ENCODE measurements at regions not wholly inside any gene's neighbourhood (a gene's known extent, or its start where the extent isn't known, plus 50 kb on each side); places are given as distances from the start of the nearest gene placed in this dataset.
A peak's percentile ranks its signal among the peaks of the same experiment; 100 is the strongest.
"Not testable (repeated sequence)": the region's sequence is repeated elsewhere in the genome, so short reads cannot be mapped to it uniquely, and the experiment has no call there.

GRCh38 chr6:156449128-156449527 lies 328.1 kb upstream of the ARID1B start:
- no peak for DNase-seq (ENCODE audit: low read depth)

GRCh38 chr6:156448579-156448978 lies 328.6 kb upstream of the ARID1B start:
- DNase-seq (ENCODE audit: low read depth): no peak

DNA sequence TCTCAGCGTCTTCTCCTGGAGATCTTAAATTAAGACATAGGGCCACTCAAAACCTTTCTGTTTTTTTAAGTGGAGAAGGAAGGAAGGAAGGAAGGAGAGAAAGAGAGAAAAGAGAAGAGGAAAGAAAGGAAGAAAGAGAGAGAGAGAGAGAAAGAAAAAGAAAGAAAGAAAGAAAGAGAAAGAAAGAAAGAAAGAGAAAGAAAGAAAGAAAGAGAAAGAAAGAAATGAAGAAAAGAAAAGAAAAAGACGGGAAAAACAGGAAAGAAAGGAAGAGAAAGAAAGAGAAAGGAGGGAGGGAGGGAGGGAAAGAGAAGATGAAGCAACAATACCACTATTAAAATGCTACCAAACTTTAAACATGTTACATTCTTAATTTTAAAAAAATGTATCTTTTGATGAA lies 336.5 kb upstream of the ARID1B start:
- no peak for DNase-seq (ENCODE audit: low read depth)

- DNase-seq (ENCODE audit: low read depth): no peak
Measured at GRCh38 chr6:156438350-156438923, 338.7 kb upstream of the ARID1B start.

- DNase-seq (ENCODE audit: low read depth): no peak
Measured at GRCh38 chr6:156437121-156437879, 339.9 kb upstream of the ARID1B start.

DNA sequence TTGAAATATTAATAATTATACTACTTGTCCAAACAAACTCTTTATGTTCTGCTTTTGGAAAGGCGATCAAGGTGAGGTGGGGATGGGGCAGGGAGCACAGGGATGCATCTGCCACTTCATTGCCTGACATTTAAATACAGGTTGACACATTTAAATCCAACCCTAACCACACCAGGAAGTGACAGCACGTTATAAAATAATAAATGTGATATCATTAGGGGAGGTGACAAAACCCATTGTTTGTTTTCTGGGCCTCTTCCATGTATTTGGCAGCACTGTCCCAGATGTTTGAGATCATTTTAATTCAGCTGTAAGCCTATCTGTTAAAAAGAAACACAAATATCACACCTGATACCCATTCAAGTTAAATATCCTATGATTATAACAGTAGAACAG lies 342.4 kb upstream of the ARID1B start:
- no peak for DNase-seq (ENCODE audit: low read depth)

- DNase-seq (ENCODE audit: low read depth): no peak
Measured at GRCh38 chr6:156434049-156434794, 343.0 kb upstream of the ARID1B start.

GRCh38 chr6:156432543-156432942 lies 344.6 kb upstream of the ARID1B start:
- no peak for DNase-seq (ENCODE audit: low read depth)

DNA sequence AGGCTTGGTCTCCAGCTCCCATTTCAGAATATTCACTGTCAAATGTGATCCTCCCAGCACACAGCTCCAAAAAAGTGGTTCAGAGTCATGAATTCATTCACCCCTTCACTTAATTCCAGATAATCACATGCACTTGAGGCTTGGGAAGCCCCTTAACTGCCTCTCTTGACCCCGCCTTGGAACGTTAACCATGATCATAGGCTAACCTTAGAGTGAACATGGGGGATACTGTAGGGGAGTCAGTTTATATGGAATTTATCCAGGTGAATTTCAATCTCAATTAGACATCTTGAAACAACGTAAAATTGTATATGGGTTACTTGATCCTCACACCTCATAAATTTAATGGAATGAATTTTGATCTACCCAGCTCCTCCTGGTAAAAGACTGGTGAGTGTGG lies 346.8 kb upstream of the ARID1B start:
- no peak for DNase-seq (ENCODE audit: low read depth)

DNA sequence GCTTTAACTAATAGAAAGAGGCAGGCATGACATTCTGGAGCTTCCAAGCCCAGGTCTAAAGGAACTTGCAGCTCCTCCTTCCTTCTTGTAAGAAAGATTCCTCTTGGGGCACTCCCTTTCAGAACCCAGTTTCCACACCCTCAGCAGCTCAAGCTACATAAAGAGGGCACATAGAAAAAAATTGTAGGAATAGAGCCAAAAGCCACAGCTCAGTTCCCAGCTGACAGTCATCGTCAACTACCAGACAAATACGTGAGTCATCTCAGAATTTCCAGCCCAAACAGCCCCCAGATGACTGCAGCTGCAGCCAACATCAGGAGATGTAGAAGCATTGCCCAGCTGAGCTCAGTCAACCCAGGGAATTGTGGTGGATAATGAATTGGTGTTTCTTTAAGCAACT lies 349.8 kb upstream of the ARID1B start:
- peak; percentile 22 for DNase-seq (ENCODE audit: low read depth)

GRCh38 chr6:156425359-156426020 lies 351.7 kb upstream of the ARID1B start:
- peak; percentile 8 for DNase-seq (ENCODE audit: low read depth)

GRCh38 chr6:156423829-156424228 lies 353.3 kb upstream of the ARID1B start:
- no peak for DNase-seq (ENCODE audit: low read depth)

DNA sequence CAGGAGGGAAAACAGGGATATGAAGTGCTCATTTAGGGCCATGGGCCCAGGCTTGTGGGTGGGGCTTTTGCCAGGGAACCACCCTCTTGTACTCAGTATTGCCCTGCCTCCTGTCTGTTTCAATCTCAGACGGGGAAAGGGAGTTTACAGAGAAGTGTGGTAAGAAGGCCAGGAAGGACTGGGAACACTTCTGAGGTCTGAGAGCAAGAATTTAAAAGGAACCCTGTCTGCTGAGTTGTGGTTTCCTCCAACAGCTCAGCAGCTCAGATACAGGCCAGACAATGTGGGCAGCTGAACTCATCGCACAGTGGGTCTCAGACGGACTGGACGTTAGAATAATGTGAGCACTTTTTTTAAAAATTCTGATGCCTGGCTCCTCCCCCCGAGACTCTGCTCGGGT lies 354.1 kb upstream of the ARID1B start:
- no peak for DNase-seq (ENCODE audit: low read depth)

DNA sequence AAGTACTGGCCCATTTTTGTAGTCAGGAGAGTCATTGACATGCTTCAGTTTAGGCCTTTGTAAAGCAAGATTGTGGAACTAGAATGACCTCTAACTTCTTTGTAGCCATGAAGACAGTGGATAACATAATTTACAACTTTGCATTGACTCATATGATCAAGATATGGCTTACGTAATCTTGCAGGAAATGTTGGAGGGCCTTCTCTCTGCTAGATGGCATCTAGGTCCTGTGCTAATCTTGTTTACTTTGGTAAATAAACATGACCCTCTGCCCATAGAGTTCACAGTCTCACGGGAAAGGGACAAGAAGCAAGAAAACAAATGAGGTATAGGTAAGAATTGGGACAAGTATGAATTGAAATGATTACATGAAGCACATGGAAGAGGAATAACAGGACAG lies 355.2 kb upstream of the ARID1B start:
- no peak for DNase-seq (ENCODE audit: low read depth)

- not testable (repeated sequence) for DNase-seq (ENCODE audit: low read depth)
Measured at GRCh38 chr6:156421301-156421700, 355.9 kb upstream of the ARID1B start.

DNA sequence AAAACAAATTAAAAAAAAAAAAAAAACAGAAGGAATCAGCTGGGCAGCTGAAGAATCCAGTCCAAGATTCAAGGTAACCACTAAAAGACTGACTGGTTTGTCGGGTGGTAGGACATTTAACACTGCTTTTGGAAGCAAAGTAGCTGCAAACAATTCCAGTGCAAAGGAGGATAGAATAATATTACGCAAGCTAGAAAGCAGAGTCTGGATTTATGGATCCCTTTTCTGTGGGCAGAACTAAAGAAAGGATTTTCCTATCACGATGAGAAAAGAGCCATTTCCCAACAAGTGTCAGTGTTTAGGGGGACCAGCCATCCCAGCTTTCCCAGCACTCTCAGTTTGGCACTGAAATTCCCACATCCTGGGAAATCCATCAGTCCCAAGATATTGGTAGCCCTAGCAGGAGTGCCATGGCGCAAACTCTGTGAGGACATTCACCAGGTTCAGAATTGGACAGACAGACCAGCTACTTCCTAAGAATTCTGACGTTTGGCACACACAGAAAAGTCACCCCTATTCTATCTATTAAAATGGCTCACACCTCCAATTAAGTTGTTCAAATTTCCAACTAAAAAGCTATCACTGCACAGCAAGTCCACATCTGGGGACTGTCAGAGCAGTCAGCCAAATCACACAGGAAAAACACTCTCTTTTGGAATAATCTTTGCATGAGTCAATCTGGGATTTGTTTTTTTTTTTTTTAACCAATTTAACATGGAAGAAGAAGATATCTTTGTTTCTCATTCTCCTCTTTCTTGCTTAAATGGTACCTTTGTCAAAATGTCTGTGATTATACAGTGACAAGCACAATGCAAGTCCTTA lies 356.8 kb upstream of the ARID1B start:
- no peak for DNase-seq (ENCODE audit: low read depth)

DNA sequence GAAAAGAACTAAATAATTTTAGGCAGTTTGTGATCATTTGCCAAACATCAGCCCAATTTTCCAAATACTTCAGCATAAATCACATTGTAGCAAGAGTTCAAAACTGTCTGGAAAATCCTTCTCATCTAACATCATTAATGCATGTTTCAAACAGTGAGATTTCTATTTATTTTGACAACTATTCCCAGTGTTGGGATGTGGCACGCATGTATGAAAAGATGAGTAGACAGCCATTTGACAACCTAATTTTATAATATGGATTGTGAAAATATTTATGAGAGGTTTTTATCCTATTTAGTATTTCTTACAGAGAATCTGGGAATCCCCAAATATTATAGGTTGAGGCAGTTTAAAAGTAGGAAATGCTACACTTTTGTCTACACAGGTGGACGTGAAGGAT lies 357.6 kb upstream of the ARID1B start:
- no peak for DNase-seq (ENCODE audit: low read depth)

DNA sequence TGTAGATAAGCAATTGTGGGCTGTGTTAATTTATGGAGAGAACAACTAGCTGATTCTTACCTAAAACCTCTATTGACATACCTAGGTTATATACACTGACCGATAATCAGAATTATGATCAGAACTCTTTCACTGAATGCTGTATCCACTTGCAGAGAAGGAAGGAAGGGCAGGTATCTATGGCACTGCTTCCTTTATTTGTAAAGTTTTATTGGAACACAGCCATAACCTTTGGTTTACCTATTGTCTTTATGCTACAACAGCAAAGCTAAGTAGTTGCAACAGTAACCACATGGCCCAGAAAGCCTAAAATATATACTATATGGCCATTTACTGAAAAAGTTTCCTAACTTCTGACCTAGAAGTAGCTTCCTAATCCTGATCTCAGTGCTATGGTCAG lies 358.9 kb upstream of the ARID1B start:
- no peak for DNase-seq (ENCODE audit: low read depth)

DNA sequence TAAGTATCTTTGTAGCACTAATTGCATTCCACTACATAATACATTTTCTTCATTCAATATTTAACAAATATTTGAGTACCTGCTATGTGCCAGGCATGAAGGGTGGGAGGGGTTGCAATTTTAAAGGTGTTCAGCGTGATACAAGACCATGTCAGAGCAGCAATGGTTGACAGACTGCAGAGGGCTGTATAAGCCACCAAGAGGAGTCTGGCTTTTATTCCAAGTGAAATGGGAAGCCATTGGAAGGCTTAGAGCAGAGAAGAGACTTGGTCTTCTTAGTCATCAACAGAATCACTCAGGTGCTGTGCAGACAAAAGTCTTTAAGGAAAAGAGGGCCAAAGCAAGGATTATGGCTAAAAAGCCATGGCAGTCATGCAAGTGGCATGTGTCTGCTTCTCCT lies 360.8 kb upstream of the ARID1B start:
- no peak for DNase-seq (ENCODE audit: low read depth)

DNA sequence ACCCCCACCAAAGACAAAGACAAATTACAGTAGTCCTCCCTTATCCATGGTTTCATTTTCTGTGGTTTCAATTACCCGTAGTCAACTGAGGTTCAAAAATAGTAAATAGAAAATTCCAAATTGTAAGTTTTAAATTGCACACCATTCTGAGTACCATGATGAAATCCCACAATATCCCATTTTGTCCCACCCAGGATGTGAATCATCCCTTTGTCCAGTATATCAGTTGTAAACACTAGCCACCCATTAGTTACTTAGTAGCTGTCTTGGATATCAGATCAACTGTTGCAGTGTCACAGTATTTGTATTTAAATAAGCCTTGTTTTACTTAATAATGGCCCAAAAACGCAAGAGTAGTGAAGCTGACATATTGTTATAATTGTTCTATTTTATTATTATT lies 364.0 kb upstream of the ARID1B start:
- no peak for DNase-seq (ENCODE audit: low read depth)

GRCh38 chr6:156410649-156411048 lies 366.5 kb upstream of the ARID1B start:
- DNase-seq (ENCODE audit: low read depth): no peak

- DNase-seq (ENCODE audit: low read depth): no peak
Measured at GRCh38 chr6:156408655-156409054, 368.5 kb upstream of the ARID1B start.

Data from amniotic epithelial cell (primary cell).